Activated naive CD4-positive, alpha-beta T cell treated with anti-CD3 and anti-CD28 coated beads for 36 hours (primary cell): ENCODE measurements at regions not wholly inside any gene's neighbourhood (a gene's known extent, or its start where the extent isn't known, plus 50 kb on each side); places are given as distances from the start of the nearest gene placed in this dataset.

Experiments used
- CTCF ChIA-PET: fragments of 350-600 bp; sonication (Branson Sonifier 250); formaldehyde crosslinking; loops from one replicate; lab custom pipeline; 2021; ENCODE audit warnings: antibody characterized with exemption; lab: Charles Lee
- DNase-seq: peaks from one replicate; pipeline ENCODE4 v3.0.0-alpha.2; 2020
- H3K27ac Mint-ChIP-seq: one replicate; pipeline ENCODE4 v1.8.0; 2021; ENCODE audit warnings: mild to moderate bottlenecking, mixed read lengths
- H3K27me3 Mint-ChIP-seq: one replicate; pipeline ENCODE4 v1.8.0; 2021; ENCODE audit warnings: low read depth, mixed read lengths
- H3K36me3 Mint-ChIP-seq: one replicate; pipeline ENCODE4 v1.8.0; 2021; ENCODE audit warnings: low read depth, mixed read lengths
- H3K4me1 Mint-ChIP-seq: one replicate; pipeline ENCODE4 v1.8.0; 2021; ENCODE audit warnings: low read depth, mixed read lengths
- H3K4me3 Mint-ChIP-seq: one replicate; pipeline ENCODE4 v1.8.0; 2021; ENCODE audit warnings: mild to moderate bottlenecking, moderate library complexity, mixed read lengths
- H3K9me3 Mint-ChIP-seq: one replicate; pipeline ENCODE4 v1.8.0; 2021; ENCODE audit warnings: mixed read lengths
- intact Hi-C: fragments of 100-400 bp; cut with micrococcal nuclease; formaldehyde crosslinking; loops from one replicate; pipeline ENCODE4 v1.15.1; 2023

DNA sequence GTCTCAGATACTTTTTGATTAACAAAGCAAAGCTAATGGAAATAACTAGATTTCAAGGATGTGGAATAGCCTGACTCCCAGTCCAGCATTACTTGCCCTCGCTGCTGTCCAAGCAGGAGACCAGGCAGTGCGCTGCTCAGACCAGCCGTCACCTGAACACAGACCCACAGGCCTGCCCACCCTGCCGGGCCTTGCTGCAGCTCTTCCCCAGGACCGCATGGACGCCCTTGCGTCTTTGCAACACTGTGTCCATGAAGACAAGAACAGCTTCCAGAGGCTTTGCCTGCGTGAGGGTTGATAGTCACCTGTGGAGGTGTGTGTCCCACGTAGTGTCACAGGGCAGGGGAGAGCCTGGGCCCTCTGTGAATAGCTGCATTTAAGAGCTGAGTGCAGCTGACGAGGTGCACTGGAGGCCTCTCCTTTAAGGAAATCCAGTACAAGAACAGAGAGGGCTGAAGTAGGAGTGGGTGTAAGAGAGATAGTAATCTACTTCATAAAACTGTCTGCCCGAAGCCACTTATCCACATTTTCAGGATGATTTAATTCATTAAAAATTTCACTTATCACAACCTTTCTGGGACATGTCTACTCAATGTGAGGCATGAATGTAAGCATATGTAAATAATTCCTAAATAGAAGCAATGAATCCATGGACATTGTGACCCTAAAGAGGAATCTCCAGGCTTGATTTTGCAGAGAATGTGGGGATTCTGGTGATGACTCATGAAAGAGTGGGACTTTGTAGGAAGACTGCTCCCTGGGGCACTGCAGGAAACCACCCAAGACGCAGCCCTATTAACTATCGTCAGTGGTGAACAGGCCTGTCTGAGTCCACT lies 176.2 kb upstream of the RAB4A start:
- Mint-ChIP-seq H3K36me3 (no peaks in the 10 kb centered on the region), H3K27me3 (no peaks in the 10 kb centered on the region), H3K4me3 (no peak overlapping the region), H3K4me1 (peaks cover 9% of the 10 kb centered on the region), H3K9me3 (no peaks in the 10 kb centered on the region), H3K27ac (no peak overlapping the region)
- CTCF ChIA-PET = interaction anchor here (1.9 kb wide), 1 partner anchor 133 kb away, joined by 7 read pairs; no protein-coding TSS in a partner anchor
- intact Hi-C loops = no loop called here
- DNase-seq = no peak

DNA sequence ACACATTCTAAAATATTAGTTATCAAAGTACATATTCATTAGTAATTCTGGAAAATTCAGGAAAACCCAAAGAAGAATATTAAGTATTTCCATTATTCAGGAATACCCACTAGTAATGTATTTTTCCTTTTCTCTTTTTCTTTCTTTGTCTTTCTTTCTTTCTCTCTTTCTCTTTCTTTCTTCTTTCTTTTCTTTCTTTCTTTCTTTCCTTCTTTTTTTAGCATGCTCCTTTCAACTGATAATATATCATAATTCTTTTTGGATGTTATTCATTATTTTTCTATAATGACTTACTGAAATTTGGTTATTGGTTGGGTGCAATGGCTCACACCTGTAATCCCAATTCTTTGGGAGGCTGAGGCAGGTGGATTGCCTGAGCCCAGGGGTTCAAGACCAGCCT lies 175.6 kb upstream of the RAB4A start:
- DNase-seq = no peak
- Mint-ChIP-seq H3K4me1 (peaks cover 9% of the 10 kb centered on the region), H3K9me3 (no peaks in the 10 kb centered on the region), H3K36me3 (no peaks in the 10 kb centered on the region), H3K27ac (no peak overlapping the region), H3K27me3 (no peaks in the 10 kb centered on the region), H3K4me3 (no peak overlapping the region)
- CTCF ChIA-PET = no interaction called here
- intact Hi-C loops = no loop called here

DNA sequence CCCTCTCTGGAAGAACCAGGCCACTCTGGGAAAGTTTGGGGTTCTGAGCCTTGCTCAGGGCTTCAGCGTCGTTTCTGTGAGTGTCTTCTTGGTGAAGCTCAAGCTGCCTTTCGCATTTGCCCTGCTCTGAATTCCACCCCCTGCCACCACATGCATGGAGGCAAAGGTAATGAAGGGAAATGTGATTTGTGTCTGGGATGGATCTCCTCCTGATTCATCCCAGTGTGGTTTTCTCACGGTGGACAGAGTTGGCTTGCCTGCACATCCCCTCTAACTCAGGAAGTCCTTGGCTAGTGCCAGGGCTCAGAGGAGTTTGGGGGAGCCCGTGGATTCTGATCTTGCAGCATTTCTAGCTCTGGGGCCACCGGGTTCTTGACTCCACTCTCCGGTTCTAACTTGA lies 173.6 kb upstream of the RAB4A start:
- H3K4me3 Mint-ChIP-seq = no peak overlapping the region
- H3K9me3 Mint-ChIP-seq = no peaks in the 10 kb centered on the region
- no peaks in the 10 kb centered on the region for H3K27me3 Mint-ChIP-seq
- intact Hi-C loops = no loop called here
- peaks cover 9% of the 10 kb centered on the region for H3K4me1 Mint-ChIP-seq
- no peak for DNase-seq
- CTCF ChIA-PET = no interaction called here
- H3K36me3 Mint-ChIP-seq = no peaks in the 10 kb centered on the region
- no peak overlapping the region for H3K27ac Mint-ChIP-seq

DNA sequence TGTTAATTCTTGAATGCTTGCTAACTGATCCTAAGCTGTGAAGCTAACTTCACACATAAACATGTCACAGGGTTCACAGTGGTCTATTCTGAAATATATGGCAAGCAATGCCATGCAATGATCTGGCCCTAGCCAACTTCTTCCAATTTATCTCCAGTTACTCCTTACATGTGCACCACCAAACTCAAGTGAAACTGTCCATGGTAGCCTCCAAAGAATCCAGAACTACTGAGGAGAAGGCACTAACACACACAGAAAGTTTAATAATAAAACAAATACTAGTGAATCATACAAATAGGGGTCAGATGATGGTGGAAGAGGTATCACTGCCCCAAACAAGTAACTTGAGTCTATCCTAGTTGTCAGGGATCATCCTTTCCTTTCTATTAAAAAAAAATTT lies 172.6 kb upstream of the RAB4A start:
- CTCF ChIA-PET = no interaction called here
- DNase-seq = no peak
- Mint-ChIP-seq H3K4me1 (peaks cover 3% of the 10 kb centered on the region), H3K9me3 (no peaks in the 10 kb centered on the region), H3K27me3 (no peaks in the 10 kb centered on the region), H3K4me3 (no peak overlapping the region), H3K36me3 (no peaks in the 10 kb centered on the region), H3K27ac (no peak overlapping the region)
- intact Hi-C loops = no loop called here

DNA sequence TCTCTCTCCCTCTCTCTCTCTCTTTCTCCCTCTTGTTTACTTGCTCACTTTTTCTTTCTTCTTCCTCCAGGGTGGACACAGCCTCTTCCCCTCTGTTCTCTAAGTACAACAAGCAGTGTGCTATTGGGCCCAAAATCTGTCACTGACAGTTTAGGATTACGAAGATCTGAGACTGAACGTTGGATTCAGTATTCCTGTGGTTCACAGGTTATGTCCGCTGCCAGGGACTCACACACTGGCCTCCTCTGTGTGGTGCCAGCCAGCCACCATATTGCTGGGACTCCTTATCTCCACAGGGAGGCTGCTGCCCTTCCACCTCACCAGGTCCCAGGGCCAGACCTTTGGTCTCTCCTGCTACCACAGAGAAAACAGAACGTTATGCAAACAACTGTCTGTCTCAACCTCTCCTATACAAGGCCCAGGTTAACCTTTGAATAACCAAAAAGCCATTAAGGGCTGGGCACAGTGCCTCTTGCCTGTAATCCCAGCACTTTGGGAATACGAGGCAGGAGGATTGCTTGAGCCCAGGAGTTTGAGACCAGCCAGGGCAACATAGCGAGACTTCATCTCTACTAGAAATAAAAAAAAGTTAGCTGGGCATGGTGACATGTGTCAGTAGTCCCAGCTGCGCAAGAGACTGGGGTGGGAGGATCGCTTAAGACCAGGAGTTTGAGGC lies 171.9 kb upstream of the RAB4A start:
- no peaks in the 10 kb centered on the region for H3K9me3 Mint-ChIP-seq
- peaks cover 3% of the 10 kb centered on the region for H3K4me1 Mint-ChIP-seq
- no peak overlapping the region for H3K27ac Mint-ChIP-seq
- DNase-seq = no peak
- no peaks in the 10 kb centered on the region for H3K27me3 Mint-ChIP-seq
- H3K36me3 Mint-ChIP-seq = no peaks in the 10 kb centered on the region
- CTCF ChIA-PET = no interaction called here
- intact Hi-C loops = no loop called here
- H3K4me3 Mint-ChIP-seq = no peak overlapping the region

DNA sequence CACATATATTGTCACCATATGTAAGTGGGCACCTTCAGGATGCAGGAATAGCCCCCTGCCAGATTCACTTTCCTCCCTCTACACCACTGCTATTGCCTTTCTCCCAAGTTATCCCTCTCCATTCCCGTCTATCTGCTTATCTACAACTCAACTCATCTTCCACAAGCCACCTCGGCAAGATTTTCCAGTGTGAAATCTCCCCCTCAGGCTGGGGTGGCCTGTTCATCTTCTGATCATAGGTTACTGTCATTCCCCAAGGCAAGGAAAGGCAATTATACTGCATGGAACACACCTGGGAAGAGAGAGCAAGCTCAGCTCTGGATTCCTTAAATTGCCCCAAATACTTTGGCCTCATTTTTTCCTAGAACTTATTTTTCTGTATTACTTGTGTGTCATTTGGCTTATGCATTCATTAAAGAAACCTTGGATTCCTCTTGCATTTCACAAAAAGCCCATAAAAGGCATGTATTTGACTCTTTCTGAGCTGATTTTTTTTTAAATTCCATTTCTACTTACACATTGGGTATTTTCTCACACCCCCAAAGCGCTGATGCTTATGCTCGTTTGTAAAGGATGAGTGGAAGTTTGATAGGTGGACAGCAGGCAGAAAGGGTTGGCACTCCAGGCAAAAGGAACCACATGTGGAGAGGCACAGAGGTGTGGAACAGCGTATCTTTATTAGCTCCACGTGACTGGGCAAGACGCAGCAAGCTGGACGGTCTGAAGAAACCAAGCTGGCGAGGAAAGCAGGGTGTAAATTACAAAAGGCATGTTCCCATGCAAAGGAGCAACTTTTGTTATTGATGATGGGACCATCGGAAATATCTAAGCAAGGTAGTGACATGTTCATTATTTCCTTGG lies 169.7 kb upstream of the RAB4A start:
- H3K4me3 Mint-ChIP-seq = no peak overlapping the region

DNA sequence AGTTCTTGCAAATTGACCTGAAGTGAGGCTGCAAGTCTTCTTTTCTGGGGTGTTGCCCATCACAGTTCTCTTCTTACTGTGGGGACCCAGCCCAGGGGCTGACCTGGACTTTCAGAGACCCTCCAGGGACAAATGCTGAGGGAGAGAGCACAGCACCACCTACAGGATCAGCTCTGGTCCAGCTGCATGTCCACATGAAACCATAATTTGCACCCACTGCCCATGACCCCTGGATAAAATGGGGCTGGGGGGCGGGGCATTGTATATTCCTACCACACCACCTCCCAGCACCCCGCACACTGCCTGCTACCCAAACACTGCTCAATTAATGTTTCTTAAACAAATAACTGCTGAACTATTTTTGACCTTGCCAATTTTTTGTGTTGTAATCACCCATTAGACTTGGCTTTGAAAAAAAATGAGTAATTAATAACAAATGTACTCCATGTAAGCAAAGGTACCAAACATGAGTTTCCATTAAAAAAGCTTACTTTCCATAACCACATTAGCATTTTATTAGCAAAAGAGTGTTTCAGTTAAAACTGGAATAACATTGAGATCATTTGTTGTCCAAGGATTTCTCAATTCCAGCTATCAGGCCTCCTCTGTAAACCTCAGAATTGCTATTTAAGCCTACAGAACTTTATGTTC lies 168.0 kb upstream of the RAB4A start:
- no peaks in the 10 kb centered on the region for H3K36me3 Mint-ChIP-seq
- no peak overlapping the region for H3K27ac Mint-ChIP-seq
- no peak for DNase-seq
- CTCF ChIA-PET = no interaction called here
- H3K27me3 Mint-ChIP-seq = no peaks in the 10 kb centered on the region
- H3K9me3 Mint-ChIP-seq = no peaks in the 10 kb centered on the region
- intact Hi-C loops = no loop called here
- H3K4me3 Mint-ChIP-seq = no peak overlapping the region
- H3K4me1 Mint-ChIP-seq = peaks cover 4% of the 10 kb centered on the region

More for the DNA sequence above, 169.7 kb upstream of the RAB4A start:
- Mint-ChIP-seq H3K36me3 (no peaks in the 10 kb centered on the region), H3K27me3 (no peaks in the 10 kb centered on the region), H3K9me3 (no peaks in the 10 kb centered on the region), H3K27ac (no peak overlapping the region), H3K4me1 (peaks cover 3% of the 10 kb centered on the region)
- CTCF ChIA-PET = interaction anchor here (0.6 kb wide), 1 partner anchor 278 kb away, joined by 3 read pairs; no protein-coding TSS in a partner anchor
- no peak for DNase-seq
- intact Hi-C loops = no loop called here

DNA sequence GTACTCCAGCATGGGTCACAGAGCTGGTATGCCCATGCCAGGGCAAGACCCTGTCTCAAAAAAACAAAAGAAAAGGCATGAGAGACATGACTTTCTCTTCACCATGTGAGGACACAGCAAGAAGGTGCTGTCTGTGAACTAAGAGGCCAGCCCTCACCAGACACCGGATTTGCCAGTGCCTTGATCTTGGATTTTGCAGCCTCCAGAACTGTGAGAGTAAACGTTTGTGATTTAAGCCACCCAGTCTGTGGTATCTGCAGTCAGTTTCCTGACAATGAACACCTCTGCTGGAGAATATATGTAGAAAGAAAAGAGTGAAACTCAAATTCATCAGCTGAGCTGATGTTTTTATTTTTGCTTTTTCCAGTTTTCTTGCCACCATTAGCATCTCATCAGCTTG lies 166.3 kb upstream of the RAB4A start:
- intact Hi-C loops = no loop called here
- Mint-ChIP-seq H3K4me3 (no peak overlapping the region), H3K36me3 (no peaks in the 10 kb centered on the region), H3K9me3 (no peaks in the 10 kb centered on the region), H3K4me1 (peaks cover 4% of the 10 kb centered on the region), H3K27me3 (no peaks in the 10 kb centered on the region), H3K27ac (no peak overlapping the region)
- CTCF ChIA-PET = interaction anchor here (0.7 kb wide), 1 partner anchor 125 kb away, joined by 3 read pairs; no protein-coding TSS in a partner anchor
- DNase-seq = no peak

DNA sequence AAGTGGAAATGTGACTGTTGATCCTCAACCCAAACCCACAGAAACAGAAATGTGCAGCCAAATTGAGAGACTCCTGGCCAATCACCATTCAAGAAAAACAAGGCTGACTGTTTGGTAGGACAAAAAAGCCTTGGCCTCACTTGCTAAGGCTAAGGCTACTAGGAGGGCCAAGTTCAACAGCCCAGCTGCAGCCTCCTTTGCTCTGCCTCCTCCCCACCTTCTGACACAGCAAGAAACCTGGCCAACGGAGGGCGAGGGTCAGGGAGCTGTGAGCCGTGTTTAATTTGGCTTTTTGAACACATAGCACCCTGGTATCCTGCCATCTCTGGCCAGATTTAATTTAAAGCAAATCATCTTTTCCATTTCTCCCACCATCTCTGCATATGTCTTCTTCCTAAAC lies 165.8 kb upstream of the RAB4A start:
- CTCF ChIA-PET = interaction anchor here (0.7 kb wide), 1 partner anchor 125 kb away, joined by 3 read pairs; no protein-coding TSS in a partner anchor
- no peaks in the 10 kb centered on the region for H3K9me3 Mint-ChIP-seq

DNA sequence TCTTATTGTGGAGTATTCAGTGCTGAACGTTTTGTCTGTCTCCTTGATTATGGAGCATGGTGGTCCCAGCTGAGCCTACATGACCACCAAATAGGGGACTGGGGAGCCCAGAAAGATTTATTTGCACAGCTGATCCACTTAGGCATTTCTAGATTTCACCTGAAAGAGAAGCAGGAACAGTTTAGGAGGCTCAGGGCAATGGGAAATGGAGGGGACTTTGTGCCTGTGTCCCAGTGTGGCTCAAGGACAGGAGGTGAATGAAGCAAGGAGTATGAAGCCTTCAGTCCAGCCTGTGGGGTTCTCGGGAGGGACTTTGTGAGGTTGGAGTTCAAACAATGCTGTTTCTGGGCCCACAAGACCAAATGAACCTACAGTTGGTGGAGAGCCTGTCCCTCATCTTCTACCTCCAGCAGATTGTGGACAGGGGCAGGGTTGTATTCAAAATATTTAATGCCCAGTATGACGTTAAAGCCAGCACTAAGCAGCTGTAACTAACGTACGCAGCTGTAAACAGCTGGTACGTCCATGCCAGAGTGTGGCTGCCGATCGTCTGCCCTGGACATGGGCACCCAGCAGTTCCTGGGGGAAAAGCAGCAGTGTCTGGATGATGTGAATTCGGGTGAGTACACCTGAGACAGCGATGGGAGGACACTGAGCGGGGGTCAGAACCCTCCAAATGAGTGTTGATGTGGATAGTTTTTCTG lies 164.9 kb upstream of the RAB4A start:
- H3K9me3 Mint-ChIP-seq = no peaks in the 10 kb centered on the region
- no peak overlapping the region for H3K27ac Mint-ChIP-seq
- no peaks in the 10 kb centered on the region for H3K36me3 Mint-ChIP-seq
- H3K4me1 Mint-ChIP-seq = peaks cover 4% of the 10 kb centered on the region
- DNase-seq = no peak
- intact Hi-C loops = no loop called here
- CTCF ChIA-PET = no interaction called here
- H3K27me3 Mint-ChIP-seq = no peaks in the 10 kb centered on the region
- no peak overlapping the region for H3K4me3 Mint-ChIP-seq

More for the DNA sequence above, 165.8 kb upstream of the RAB4A start:
- no peaks in the 10 kb centered on the region for H3K27me3 Mint-ChIP-seq
- no peaks in the 10 kb centered on the region for H3K36me3 Mint-ChIP-seq
- peaks cover 4% of the 10 kb centered on the region for H3K4me1 Mint-ChIP-seq
- no peak for DNase-seq
- intact Hi-C loops = no loop called here
- H3K4me3 Mint-ChIP-seq = no peak overlapping the region
- H3K27ac Mint-ChIP-seq = no peak overlapping the region

DNA sequence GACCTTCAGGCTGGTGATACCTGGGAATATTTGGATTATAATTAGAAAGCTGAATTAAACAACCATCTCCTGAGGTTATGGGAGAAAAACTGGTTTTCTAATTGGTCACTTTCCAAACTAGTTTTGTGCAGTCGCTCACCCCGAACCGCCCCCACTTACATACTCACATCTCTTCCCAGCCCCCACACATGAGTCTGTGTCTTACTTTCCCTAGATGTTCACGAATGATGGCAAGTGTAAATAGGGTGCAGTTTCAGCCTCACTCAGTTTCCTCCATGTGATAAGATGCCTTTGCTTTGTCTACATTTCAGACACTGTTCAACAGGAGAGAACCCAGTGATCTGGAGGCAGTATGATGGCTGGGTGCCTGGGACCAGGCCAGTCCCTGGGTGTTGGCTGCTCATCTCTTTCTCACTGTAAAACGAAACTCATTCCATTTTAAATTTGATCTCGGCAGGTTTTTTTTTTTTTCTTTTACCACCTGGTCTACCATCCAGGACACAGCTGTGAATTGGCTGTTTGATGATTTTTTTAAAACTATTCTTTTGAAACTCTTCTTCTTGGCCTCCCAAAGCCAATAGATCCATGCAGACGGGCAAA lies 164.3 kb upstream of the RAB4A start:
- Mint-ChIP-seq H3K36me3 (no peaks in the 10 kb centered on the region), H3K27ac (no peak overlapping the region), H3K9me3 (no peaks in the 10 kb centered on the region), H3K4me3 (no peak overlapping the region), H3K4me1 (peaks cover 4% of the 10 kb centered on the region), H3K27me3 (no peaks in the 10 kb centered on the region)
- DNase-seq = no peak
- CTCF ChIA-PET = no interaction called here
- intact Hi-C loops = no loop called here
